Inflammatory macrophage (primary cell): ENCODE measurements at regions not wholly inside any gene's neighbourhood (a gene's known extent, or its start where the extent isn't known, plus 50 kb on each side); places are given as distances from the start of the nearest gene placed in this dataset.

Experiments
- DNase-seq, 2 donors: peaks; one replicate each; pipeline ENCODE4 v3.0.0-alpha.2; 2020 to 2022

DNA sequence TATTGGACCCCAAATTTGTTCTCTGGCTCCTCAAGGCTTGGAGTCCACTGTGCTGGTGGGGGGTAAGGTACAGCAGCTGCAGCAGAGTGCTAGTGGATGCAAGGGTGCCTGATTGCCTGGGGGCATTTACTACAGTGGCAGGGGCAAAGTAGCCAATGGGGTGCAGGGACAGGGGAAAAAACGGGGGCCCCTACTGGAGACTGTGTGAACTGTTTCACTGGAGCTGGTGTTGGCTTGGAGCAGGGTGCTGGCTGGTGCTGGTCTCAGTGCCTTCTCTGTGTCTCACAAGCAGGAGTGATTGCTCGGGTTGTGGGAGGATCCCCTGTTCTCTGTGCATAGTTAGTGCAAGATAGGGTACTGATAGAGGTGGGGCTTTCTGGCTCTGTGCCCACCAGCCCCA is 935.9 kb downstream of the JRKL start:
- DNase-seq = no peak

DNA sequence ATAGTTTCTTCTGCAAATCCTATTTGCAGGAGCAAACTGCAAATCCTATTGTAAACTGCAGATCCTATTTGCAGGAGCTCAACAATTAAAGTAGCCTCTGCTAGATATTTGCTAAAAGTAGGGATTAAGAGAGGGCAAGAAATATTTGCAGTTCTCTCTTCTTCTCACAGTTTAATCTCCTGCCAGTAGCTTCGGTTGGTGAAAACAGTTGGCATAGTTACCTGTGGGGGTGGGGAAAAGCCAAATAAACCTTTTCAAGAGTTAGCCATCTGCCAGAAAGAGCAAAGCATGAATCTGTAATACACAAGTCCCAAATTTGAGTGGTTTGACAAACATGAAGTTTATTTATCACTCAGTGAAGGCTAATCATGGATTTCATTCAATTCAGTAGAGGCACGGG is 942.5 kb downstream of the JRKL start:
- no peak for DNase-seq

DNA sequence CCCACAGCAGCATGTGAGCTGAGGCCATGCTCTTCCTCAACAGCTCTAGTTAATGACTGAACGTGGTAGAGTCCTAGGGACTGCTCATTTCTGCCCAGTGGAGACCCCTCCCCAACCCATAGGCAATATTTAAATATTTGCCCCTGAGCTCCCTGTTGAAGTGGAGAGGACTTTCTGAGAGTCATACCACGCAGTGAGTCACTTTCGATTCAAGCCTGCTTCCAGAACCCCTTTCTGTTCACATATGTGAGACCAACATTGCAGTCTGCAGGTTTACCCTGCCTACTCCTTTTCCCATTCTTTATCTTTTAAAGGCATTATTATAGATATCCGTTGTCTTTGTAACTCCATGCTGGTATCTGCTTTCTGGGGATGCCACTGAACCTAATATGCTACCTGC is 946.3 kb downstream of the JRKL start:
- DNase-seq = no peak

DNA sequence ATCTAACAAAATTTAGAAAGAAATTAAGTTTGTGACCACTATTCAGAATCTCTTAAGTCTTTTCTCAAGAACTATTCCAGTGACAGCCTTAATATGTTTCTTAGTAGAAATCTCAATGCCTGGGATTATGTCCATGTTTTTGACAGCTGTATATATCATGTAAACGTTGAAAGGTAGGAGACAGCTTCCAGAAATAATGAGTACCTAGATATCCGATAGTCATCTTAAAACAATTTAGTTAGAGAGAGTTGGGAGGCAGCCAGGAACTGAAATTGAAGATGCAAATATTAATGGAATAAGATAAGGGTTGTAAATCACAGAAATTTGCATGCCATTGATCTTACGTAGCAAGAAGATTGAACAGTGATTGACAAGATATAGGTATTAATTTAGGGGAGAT is 955.2 kb downstream of the JRKL start:
- DNase-seq = no peak

DNA sequence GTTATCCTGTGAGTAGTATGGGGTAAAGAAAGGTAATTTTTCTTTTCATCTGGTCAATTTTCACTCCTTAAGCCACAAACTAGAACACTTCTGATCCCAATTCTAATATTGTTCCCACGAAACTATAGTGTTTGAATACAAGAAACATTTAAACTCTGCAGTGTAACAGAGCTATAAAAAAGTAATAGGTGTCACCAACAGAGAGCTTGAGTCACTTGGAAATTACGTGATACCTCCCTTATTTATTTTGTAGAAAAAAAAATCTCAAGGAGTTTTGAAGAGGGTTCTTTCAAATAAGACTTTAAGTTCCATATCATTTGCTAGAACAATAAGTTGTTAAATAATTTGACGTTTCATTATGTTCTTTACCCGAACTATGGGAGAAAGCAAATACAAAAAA is 959.4 kb downstream of the JRKL start:
- DNase-seq = no peak

DNA sequence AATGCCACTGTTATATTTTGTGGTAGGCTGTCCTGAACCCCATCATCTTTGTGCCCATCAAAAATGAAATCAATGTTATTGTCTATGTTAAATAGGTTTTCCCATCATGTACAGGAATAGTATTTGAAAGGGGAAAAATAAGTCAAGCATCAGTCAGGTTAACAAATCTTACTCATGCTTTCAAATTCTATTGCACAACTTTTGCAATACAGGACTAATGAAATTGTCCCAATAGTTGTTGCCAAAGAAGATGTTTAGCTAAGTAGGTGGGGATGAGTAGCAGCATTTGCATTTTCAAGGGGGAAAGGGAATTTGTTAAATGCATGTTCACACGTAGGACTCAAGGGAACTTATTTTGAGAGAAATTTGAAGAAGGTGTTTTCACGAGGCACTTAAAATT is 962.1 kb downstream of the JRKL start:
- no peak for DNase-seq

GRCh38 chr11:97354026-97354425 is 964.2 kb downstream of the JRKL start:
- DNase-seq = no peak

- DNase-seq = no peak
Measured at GRCh38 chr11:97354576-97354975, 964.8 kb downstream of the JRKL start.

GRCh38 chr11:97355230-97355629 is 965.4 kb downstream of the JRKL start:
- DNase-seq = no peak

DNA sequence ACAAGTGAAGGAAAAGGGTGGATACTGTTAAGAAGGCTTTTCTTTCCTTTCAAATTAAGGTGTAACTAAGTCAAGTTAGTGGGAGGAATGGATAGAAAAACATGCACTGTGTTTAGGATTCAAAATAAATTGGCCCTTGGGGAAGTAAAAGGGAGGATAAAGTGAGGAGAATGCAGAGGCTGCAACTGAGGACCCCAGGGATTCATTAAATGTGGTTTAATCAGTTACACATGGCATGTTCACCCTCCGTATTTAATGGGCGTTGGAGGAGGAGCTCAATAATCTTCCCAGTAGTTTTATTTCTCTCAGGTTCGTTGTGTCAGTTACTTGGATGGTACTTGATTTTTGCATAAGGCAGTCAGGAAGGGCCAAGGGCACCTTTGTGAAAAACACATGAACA is 966.3 kb downstream of the JRKL start:
- no peak for DNase-seq

DNA sequence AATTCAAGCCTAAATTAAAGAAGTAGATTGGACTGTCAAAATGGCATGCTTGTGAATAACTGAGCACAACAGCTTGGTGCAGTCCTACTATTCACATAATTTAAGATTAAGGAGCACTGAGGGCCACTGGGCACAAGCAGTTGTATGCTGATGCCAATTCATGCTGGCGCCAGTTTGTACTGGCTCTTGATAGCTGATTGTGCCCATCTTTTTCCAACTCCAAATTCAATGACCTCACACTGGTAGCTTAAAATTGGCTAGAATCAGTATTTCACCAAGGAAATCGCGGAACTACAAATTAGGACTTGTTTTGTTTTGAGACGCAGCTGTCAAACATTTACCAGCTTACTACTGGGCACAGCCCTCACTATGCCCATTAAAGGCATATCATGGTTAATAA is 969.2 kb downstream of the JRKL start:
- DNase-seq = no peak

GRCh38 chr11:97361812-97362378 is 972.1 kb downstream of the JRKL start:
- no peak for DNase-seq

DNA sequence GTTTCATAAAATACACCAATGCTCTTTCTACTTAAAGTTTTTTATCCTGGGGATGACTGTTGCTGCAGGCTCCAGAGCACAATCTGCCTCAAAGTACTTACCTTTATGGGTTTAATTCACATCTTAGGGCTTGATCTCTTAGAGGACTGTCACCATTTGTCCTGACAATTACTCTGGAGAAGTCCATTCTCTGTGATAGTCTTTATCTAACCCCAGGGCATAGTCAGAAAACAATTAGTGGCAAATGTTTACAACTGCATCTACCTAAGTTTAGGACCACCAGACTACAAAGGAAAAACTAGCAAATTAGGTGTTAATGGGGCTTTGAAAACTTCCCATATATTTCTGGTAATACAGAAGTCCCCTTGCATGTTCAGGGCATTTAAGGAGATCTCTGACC is 973.5 kb downstream of the JRKL start:
- no peak for DNase-seq

GRCh38 chr11:97364047-97364446 is 974.2 kb downstream of the JRKL start:
- no peak for DNase-seq

DNA sequence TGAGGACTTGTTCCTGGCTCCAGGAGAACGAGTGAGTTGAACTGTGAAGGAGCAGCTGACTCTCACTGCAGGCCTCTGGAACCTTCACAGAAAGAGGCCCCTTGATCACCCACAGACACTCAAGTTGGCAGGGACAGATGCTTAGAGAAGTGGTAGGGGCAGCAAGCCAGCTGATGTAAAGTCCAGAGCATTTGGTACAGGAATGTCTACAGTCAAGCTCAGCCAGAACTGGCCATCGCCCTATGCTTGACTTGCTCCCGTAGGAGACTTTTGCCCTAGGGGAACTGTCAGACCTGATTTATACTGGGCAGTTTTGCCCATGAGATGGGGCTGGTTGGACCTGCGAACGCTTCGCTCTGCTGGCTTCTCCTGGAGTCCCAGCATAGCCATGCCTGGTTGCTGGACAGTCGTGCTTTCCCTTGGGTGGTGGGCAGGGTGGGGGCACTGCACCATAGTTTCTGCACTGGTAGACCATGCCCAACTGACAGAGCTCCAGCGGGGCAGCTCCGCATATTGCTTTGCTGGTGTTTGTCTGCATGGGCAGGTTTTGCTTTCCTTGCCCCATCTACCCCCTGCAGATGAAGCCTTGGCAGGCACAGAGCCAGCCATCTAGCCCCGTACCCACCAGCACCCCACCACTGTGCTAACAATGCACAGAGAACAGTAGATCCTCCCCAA is 977.7 kb downstream of the JRKL start:
- DNase-seq = no peak

DNA sequence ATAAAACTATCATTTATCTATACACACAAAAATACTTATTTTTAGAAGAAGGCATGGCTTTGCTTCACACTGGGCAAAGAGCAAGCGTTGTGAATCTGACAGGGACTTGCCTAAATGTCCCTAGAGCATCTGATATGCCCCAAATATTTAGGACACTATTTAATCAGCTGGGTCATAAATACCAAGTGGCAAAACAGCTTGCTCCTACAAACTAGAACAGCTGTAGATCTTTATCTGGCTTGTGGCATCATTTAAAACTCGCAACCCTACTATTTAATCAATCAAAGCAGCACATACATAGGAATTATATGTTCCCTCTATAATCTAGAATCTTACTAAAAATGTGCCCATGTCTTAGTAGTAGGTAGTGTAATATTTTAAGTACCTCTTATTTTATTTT is 999.5 kb downstream of the JRKL start:
- no peak for DNase-seq

DNA sequence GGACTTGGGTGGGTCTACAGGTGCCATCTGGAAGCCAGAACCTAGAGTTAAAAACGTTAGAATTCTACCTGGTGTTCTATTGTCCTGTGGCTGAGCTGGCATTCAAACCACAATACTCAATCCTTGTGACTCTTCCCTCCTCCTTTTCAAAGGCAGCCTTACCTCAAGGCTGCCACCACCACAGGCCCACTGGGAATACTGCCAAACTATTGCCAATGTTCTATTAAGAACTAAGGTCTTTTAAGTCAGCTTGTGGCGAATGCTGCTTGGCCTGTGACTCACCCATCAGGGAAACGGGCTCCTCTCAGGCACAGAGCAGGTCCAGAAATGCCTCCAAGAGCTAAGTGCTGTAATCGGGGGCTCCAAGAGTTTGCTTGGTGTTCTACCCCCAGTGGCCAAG is 1008.4 kb downstream of the JRKL start:
- DNase-seq = no peak

GRCh38 chr11:97409141-97409540 is 1019.3 kb downstream of the JRKL start:
- DNase-seq = no peak

DNA sequence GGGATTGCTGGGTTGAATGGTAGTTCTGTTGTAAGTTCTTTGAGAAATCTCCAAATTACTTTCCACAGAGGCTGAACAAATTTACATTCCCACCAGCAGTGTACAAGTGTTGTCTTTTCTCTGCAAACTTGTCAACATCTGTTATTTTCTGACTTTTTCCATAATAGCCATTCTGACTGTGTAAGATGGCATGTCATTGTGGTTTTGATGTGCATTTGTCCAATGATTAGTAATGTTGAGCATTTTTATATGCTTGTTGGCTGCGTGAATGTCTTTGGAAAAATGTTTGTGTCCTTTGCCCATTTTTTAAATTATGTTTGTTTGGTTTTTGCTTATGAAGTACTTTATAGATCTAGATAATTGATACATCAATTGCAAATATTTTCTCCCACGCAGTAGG is 1025.0 kb downstream of the JRKL start:
- DNase-seq = no peak

DNA sequence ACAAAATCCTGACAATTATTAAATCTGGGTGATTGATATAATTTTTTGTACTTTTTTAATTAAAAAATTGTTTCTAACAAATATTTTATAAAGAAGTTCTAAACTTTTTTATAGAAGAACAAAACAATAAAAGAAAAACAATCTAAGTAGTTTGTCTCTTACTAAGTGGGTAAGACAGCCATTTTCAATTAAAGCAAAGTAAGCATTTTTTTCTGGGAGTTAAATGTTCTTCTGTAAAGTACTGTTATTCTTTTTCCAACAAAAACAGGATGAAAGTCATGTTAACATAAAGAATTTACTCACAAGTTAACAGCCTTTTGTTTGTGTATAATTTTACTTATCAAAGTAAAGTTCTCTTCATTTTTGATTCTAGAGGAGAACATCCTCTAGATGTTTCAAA is 1029.9 kb downstream of the JRKL start:
- no peak for DNase-seq

DNA sequence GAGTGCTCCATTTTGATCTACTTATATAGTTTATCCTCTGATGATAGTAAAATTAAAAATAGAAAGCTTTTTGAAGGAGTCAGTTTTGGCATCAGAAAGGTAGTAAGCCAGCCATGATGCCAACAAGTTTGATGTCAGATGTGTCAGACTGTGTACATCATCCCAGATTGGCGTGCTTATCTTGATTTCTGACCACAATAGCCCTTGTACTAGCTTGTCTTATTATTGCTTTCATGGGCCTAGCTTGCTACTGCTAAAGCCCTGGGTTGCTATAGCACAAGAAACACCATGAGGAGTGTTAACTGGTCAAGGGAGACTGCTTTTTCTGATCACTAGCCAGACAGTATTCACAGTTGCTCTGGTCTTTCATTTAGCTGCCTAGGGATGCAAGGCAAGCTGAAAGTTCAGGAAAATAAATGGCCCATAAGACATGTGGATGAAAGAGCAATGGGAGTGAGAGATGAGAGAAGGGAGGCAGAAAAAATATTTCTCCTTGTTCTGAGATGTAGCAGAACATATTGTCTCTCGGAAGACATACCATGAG is 1038.5 kb downstream of the JRKL start:
- no peak for DNase-seq

DNA sequence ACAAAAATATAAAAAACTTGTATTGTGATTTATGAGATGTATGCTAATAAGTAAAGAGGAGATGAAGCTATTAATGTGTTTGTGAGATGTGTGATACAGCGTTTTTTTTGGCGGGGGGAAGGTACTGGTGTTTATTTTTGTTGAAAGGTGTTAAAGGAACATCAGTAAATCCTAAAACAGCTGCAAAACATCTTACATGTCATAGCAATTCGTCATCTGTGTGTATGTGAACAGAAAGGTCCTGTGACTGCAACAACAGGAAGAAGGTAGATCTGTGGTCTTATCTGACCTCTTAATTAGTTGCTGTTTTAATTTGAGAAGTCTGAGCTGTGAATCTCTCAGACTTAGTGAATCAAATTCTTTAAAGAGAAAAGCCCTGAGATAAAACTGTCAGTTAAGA is 1041.1 kb downstream of the JRKL start:
- no peak for DNase-seq

- DNase-seq = no peak
Measured at GRCh38 chr11:97432926-97433325, 1043.1 kb downstream of the JRKL start.

DNA sequence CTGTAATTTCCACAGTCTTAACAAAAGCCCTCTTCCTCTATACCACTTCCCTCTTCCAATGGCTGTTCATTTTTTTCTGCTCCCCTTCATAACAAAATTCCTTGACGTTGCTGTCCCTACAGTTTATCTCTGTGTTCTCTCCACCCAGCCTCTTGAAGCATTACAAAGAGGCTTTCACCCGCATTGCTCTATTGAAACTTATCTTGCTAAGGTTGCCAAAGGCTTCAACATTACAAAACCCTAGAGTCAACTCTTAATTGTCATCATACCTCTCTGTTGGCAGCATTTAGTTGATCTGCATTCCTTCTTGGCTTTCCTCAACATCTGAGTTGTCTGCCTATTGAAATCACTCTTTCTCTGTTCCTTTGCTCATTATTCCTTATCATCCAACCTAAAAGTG is 1055.7 kb downstream of the JRKL start:
- no peak for DNase-seq

DNA sequence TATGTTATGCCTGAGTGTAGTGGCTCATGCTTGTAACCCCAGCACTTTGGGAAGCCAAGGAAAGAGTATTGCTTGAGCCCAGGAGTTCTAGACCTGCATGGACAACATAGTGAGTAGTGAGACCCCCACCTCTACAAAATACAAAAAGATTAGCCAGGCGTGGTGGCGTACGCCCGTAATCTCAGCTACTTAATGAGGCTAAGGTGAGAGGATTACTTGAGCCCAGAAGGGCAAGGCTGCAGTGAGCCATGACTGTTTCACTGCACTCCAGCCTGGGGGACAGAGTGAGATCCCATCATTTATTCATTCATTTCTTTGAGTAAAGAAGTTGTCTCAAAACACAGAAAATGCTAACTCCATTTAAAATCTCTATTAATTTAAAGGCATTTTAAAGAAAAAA is 1061.6 kb downstream of the JRKL start:
- no peak for DNase-seq
